Omental fat pad (tissue), 3 donors: ENCODE measurements at regions not wholly inside any gene's neighbourhood (a gene's known extent, or its start where the extent isn't known, plus 50 kb on each side); places are given as distances from the start of the nearest gene placed in this dataset.

ENCODE experiments used
- ATAC-seq: fragments of 150-250 bp; one replicate; pipeline ENCODE4 v1.9.1; 2016; ENCODE audit warnings: mild to moderate bottlenecking, moderate library complexity; ENCODE audit not compliant: low FRiP score
- DNase-seq: peaks from one replicate; pipeline ENCODE4 v3.0.0-alpha.2; 2019; ENCODE audit warnings: low spot score
- CTCF ChIP-seq, 3 donors: fragments of 450-650 bp; IDR thresholded peaks; one replicate each; pipeline ENCODE4 v1.5.1; 2016 to 2017; ENCODE audit warnings: antibody characterized with exemption in 3 of 3, mild to moderate bottlenecking in 3 of 3, moderate library complexity in 2 of 3

- ATAC-seq: no peak
- no peak for DNase-seq
- TF ChIP-seq CTCF (IDR thresholded peaks at IDR 0.05): no peak
These were observed 64.7 kb upstream of the APCDD1L start for GRCh38 chr20:58579819-58580473.

- no peak for TF ChIP-seq CTCF (IDR thresholded peaks at IDR 0.05)
- no peak for ATAC-seq
- DNase-seq: no peak
These were observed 64.0 kb upstream of the APCDD1L start for GRCh38 chr20:58579069-58579818.

GRCh38 chr20:58577871-58578598 is 62.8 kb upstream of the APCDD1L start:
- no peak for TF ChIP-seq CTCF (IDR thresholded peaks at IDR 0.05)
- ATAC-seq (no peak), DNase-seq (no peak)

GRCh38 chr20:58577139-58577806 is 62.1 kb upstream of the APCDD1L start:
- ATAC-seq: no peak
- DNase-seq: no peak
- TF ChIP-seq CTCF (IDR thresholded peaks at IDR 0.05): no peak

GRCh38 chr20:58576603-58576970 is 61.4 kb upstream of the APCDD1L start:
- no peak for TF ChIP-seq CTCF (IDR thresholded peaks at IDR 0.05)
- no peak for ATAC-seq

GRCh38 chr20:58575776-58576602 is 60.8 kb upstream of the APCDD1L start:
- DNase-seq (no peak), ATAC-seq (no peak)

More at GRCh38 chr20:58576603-58576970, 61.4 kb upstream of the APCDD1L start:
- no peak for DNase-seq

More at GRCh38 chr20:58575776-58576602, 60.8 kb upstream of the APCDD1L start:
- no peak for TF ChIP-seq CTCF (IDR thresholded peaks at IDR 0.05)
